ENCODE measurements at regions not wholly inside any gene's neighbourhood (a gene's known extent, or its start where the extent isn't known, plus 50 kb on each side); places are given as distances from the start of the nearest gene placed in this dataset.

- TF ChIP-seq CTCF (conservative IDR thresholded peaks at IDR 0.05) (no peak), ZFX (IDR thresholded peaks at IDR 0.05) (no peak)
Observed at GRCh38 chr4:30245140-30245539, 475.0 kb upstream of the PCDH7 start.

Measured in C4-2B (cell line).